ENCODE measurements at regions not wholly inside any gene's neighbourhood (a gene's known extent, or its start where the extent isn't known, plus 50 kb on each side); places are given as distances from the start of the nearest gene placed in this dataset.

- Histone ChIP-seq H2AFZ (no peak overlapping the region), H3K36me3 (ENCODE audit: control insufficient read depth, insufficient read depth, low read length) (no peaks in the 10 kb centered on the region), H3K27me3 (ENCODE audit: control insufficient read depth, insufficient read depth, low read length) (no peaks in the 10 kb centered on the region), H3K4me2 (ENCODE audit: low read length) (no peak overlapping the region), H3K4me3 (ENCODE audit: low read depth, low read length) (no peak overlapping the region), H3K27ac (no peak overlapping the region), H3K9me3 (ENCODE audit: control insufficient read depth, low read length) (no peaks in the 10 kb centered on the region), H3K79me2 (no peaks in the 10 kb centered on the region), H3K4me1 (no peaks in the 10 kb centered on the region), H3K9ac (no peak overlapping the region)
- TF ChIP-seq CTCF (IDR thresholded peaks at IDR 0.05) = no peak
Measured at GRCh38 chr12:14111230-14111865, 129.9 kb upstream of the GRIN2B start.

- Histone ChIP-seq H3K4me1 (no peaks in the 10 kb centered on the region), H3K4me2 (ENCODE audit: low read length) (no peak overlapping the region), H2AFZ (no peak overlapping the region), H3K79me2 (no peaks in the 10 kb centered on the region), H3K27me3 (ENCODE audit: control insufficient read depth, insufficient read depth, low read length) (no peaks in the 10 kb centered on the region), H3K36me3 (ENCODE audit: control insufficient read depth, insufficient read depth, low read length) (no peaks in the 10 kb centered on the region), H3K4me3 (ENCODE audit: low read depth, low read length) (no peak overlapping the region), H3K27ac (no peak overlapping the region), H3K9me3 (ENCODE audit: control insufficient read depth, low read length) (no peaks in the 10 kb centered on the region), H3K9ac (no peak overlapping the region)
- TF ChIP-seq CTCF (IDR thresholded peaks at IDR 0.05) = no peak
Measured at GRCh38 chr12:14113031-14113430, 131.6 kb upstream of the GRIN2B start.

- Histone ChIP-seq H3K79me2 (no peaks in the 10 kb centered on the region), H3K27ac (no peak overlapping the region), H3K36me3 (ENCODE audit: control insufficient read depth, insufficient read depth, low read length) (no peaks in the 10 kb centered on the region), H3K9ac (no peak overlapping the region), H3K4me1 (no peaks in the 10 kb centered on the region), H3K9me3 (ENCODE audit: control insufficient read depth, low read length) (no peaks in the 10 kb centered on the region), H3K4me2 (ENCODE audit: low read length) (no peak overlapping the region), H2AFZ (no peak overlapping the region), H3K27me3 (ENCODE audit: control insufficient read depth, insufficient read depth, low read length) (no peaks in the 10 kb centered on the region), H3K4me3 (ENCODE audit: low read depth, low read length) (no peak overlapping the region)
- TF ChIP-seq CTCF (IDR thresholded peaks at IDR 0.05) = no peak
Measured at GRCh38 chr12:14126692-14127091, 145.3 kb upstream of the GRIN2B start.

GRCh38 chr12:14129611-14130195 is 148.3 kb upstream of the GRIN2B start:
- no peak overlapping the region for H3K4me2 ChIP-seq (ENCODE audit: low read length)
- no peak overlapping the region for H2AFZ ChIP-seq
- no peak for TF ChIP-seq CTCF (IDR thresholded peaks at IDR 0.05)
- no peak overlapping the region for H3K4me3 ChIP-seq (ENCODE audit: low read depth, low read length)
- H3K36me3 ChIP-seq (ENCODE audit: control insufficient read depth, insufficient read depth, low read length) = no peaks in the 10 kb centered on the region
- H3K9me3 ChIP-seq (ENCODE audit: control insufficient read depth, low read length) = no peaks in the 10 kb centered on the region
- no peak overlapping the region for H3K9ac ChIP-seq
- no peak overlapping the region for H3K27ac ChIP-seq
- no peaks in the 10 kb centered on the region for H3K4me1 ChIP-seq
- H3K27me3 ChIP-seq (ENCODE audit: control insufficient read depth, insufficient read depth, low read length) = no peaks in the 10 kb centered on the region
- H3K79me2 ChIP-seq = no peaks in the 10 kb centered on the region

GRCh38 chr12:14135996-14136395 is 154.6 kb upstream of the GRIN2B start:
- TF ChIP-seq CTCF (IDR thresholded peaks at IDR 0.05) = no peak
- no peak overlapping the region for H3K9ac ChIP-seq
- H3K79me2 ChIP-seq = no peaks in the 10 kb centered on the region
- no peak overlapping the region for H3K4me3 ChIP-seq (ENCODE audit: low read depth, low read length)
- H3K4me1 ChIP-seq = no peaks in the 10 kb centered on the region
- H3K27me3 ChIP-seq (ENCODE audit: control insufficient read depth, insufficient read depth, low read length) = no peaks in the 10 kb centered on the region
- no peaks in the 10 kb centered on the region for H3K36me3 ChIP-seq (ENCODE audit: control insufficient read depth, insufficient read depth, low read length)
- no peak overlapping the region for H3K27ac ChIP-seq
- no peak overlapping the region for H2AFZ ChIP-seq
- H3K9me3 ChIP-seq (ENCODE audit: control insufficient read depth, low read length) = no peaks in the 10 kb centered on the region
- H3K4me2 ChIP-seq (ENCODE audit: low read length) = no peak overlapping the region
